T-helper 9 cell (primary cell): ENCODE measurements at regions not wholly inside any gene's neighbourhood (a gene's known extent, or its start where the extent isn't known, plus 50 kb on each side); places are given as distances from the start of the nearest gene placed in this dataset.
"Not testable (repeated sequence)": the region's sequence is repeated elsewhere in the genome, so short reads cannot be mapped to it uniquely, and the experiment has no call there.

ENCODE experiments used
- DNase-seq: peaks from one replicate; pipeline ENCODE4 v3.0.0-alpha.2; 2020

GRCh38 chrX:124238268-124238667 is 94.2 kb upstream of the TEX13D start:
- DNase-seq = no peak

- no peak for DNase-seq
Observed at GRCh38 chrX:124239324-124239723, 93.1 kb upstream of the TEX13D start.

GRCh38 chrX:124239911-124240310 is 92.5 kb upstream of the TEX13D start:
- DNase-seq = no peak

- no peak for DNase-seq
Observed at GRCh38 chrX:124240422-124240821, 92.0 kb upstream of the TEX13D start.

- no peak for DNase-seq
Observed at GRCh38 chrX:124242131-124242530, 90.3 kb upstream of the TEX13D start.

GRCh38 chrX:124249345-124249744 is 83.1 kb upstream of the TEX13D start:
- no peak for DNase-seq

- DNase-seq = no peak
Observed at GRCh38 chrX:124250835-124251437, 81.5 kb upstream of the TEX13D start.

- DNase-seq = no peak
Observed at GRCh38 chrX:124254611-124255010, 77.8 kb upstream of the TEX13D start.

GRCh38 chrX:124256216-124256615 is 76.2 kb upstream of the TEX13D start:
- no peak for DNase-seq

- no peak for DNase-seq
Observed at GRCh38 chrX:124256629-124257380, 75.7 kb upstream of the TEX13D start.

GRCh38 chrX:124257924-124258702 is 74.3 kb upstream of the TEX13D start:
- DNase-seq = no peak

- no peak for DNase-seq
Observed at GRCh38 chrX:124260845-124261244, 71.6 kb upstream of the TEX13D start.

GRCh38 chrX:124263743-124264142 is 68.7 kb upstream of the TEX13D start:
- no peak for DNase-seq

- DNase-seq = no peak
Observed at GRCh38 chrX:124268099-124268498, 64.4 kb upstream of the TEX13D start.

- DNase-seq = no peak
Observed at GRCh38 chrX:124269881-124270280, 62.6 kb upstream of the TEX13D start.

- not testable (repeated sequence) for DNase-seq
Observed at GRCh38 chrX:124271599-124271998, 60.9 kb upstream of the TEX13D start.

GRCh38 chrX:124272370-124272982 is 60.0 kb upstream of the TEX13D start:
- no peak for DNase-seq

GRCh38 chrX:124274438-124275181 is 57.9 kb upstream of the TEX13D start:
- DNase-seq = no peak

GRCh38 chrX:124275182-124275894 is 57.1 kb upstream of the TEX13D start:
- DNase-seq = no peak

GRCh38 chrX:124280294-124280902 is 52.1 kb upstream of the TEX13D start:
- DNase-seq = no peak

GRCh38 chrX:124282580-124282979 is 49.9 kb upstream of the TEX13D start:
- DNase-seq = no peak
